ENCODE measurements at regions not wholly inside any gene's neighbourhood (a gene's known extent, or its start where the extent isn't known, plus 50 kb on each side); places are given as distances from the start of the nearest gene placed in this dataset.

DNA sequence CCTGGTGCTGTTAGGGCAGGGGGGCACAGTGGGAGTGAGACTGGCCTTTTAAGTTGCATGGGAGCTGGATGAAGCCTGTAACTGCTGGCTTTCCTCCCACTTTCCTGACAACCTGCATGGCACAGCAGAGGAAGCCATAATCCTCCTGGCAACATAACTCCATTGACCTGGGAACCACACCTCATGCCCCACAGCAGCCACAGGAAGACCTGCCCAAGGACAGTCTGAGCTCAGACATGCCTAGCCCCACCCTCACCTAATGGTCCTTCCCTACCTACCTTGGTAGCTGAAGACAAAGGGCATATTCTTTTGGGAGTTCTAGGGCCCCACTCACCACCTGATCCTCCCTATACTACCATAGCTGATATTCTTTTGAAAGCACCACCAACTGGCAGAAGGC lies 482.2 kb upstream of the TOM1L1 start:
- Histone ChIP-seq H3K27ac (ENCODE audit: low read depth, low read length) (no peak overlapping the region), H3K4me3 (ENCODE audit: low read length) (peak overlapping the region; percentile 25), H3K4me1 (ENCODE audit: control insufficient read depth, insufficient read depth, low read length) (peaks cover 9% of the 10 kb centered on the region), H3K9me3 (ENCODE audit: control insufficient read depth, low read length) (peaks cover 55% of the 10 kb centered on the region), H3K36me3 (ENCODE audit: control insufficient read depth, insufficient read depth, low read length) (no peaks in the 10 kb centered on the region), H3K9ac (ENCODE audit: extremely low read depth, low read length, poor library complexity, severe bottlenecking) (no peak overlapping the region), H3K27me3 (ENCODE audit: control insufficient read depth, insufficient read depth, low read length, poor library complexity, severe bottlenecking) (no peaks in the 10 kb centered on the region)
- H3K4me3 Mint-ChIP-seq, result no peak overlapping the region
- no peaks in the 10 kb centered on the region for H3K27me3 Mint-ChIP-seq (ENCODE audit: insufficient read depth)
- H3K27ac Mint-ChIP-seq, result no peak overlapping the region
- DNase-seq, result no peak
- no peaks in the 10 kb centered on the region for H3K4me1 Mint-ChIP-seq
- peaks cover 12% of the 10 kb centered on the region for H3K36me3 Mint-ChIP-seq (ENCODE audit: low read depth)
- TF ChIP-seq, protein P1, sequence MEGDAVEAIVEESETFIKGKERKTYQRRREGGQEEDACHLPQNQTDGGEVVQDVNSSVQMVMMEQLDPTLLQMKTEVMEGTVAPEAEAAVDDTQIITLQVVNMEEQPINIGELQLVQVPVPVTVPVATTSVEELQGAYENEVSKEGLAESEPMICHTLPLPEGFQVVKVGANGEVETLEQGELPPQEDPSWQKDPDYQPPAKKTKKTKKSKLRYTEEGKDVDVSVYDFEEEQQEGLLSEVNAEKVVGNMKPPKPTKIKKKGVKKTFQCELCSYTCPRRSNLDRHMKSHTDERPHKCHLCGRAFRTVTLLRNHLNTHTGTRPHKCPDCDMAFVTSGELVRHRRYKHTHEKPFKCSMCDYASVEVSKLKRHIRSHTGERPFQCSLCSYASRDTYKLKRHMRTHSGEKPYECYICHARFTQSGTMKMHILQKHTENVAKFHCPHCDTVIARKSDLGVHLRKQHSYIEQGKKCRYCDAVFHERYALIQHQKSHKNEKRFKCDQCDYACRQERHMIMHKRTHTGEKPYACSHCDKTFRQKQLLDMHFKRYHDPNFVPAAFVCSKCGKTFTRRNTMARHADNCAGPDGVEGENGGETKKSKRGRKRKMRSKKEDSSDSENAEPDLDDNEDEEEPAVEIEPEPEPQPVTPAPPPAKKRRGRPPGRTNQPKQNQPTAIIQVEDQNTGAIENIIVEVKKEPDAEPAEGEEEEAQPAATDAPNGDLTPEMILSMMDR (conservative IDR thresholded peaks at IDR 0.05), result no peak
- peaks cover 55% of the 10 kb centered on the region for H3K9me3 Mint-ChIP-seq

DNA sequence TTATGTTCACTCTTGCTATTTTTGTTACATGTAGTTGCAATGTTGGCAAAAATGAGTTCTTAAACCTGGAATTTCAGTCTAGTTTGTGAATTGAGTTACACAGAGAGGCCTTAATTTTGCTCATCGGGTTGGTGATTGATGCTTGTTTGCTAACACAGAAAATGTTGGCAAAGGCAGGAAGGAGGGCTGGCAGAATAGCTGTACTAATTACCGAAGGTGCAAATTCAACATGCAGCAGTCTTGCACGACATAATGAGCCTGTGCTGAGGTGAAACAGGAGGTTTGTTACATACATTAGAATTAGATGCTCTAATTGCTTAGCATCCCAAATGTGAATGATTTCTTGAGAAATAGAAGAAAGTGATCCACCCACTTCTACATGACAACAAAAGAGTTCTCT lies 475.0 kb upstream of the TOM1L1 start:
- Histone ChIP-seq H3K9me3 (ENCODE audit: control insufficient read depth, low read length) (peaks cover 30% of the 10 kb centered on the region), H3K4me1 (ENCODE audit: control insufficient read depth, insufficient read depth, low read length) (no peaks in the 10 kb centered on the region), H3K4me3 (ENCODE audit: low read length) (no peak overlapping the region), H3K27me3 (ENCODE audit: control insufficient read depth, insufficient read depth, low read length, poor library complexity, severe bottlenecking) (no peaks in the 10 kb centered on the region), H3K27ac (ENCODE audit: low read depth, low read length) (no peak overlapping the region), H3K36me3 (ENCODE audit: control insufficient read depth, insufficient read depth, low read length) (no peaks in the 10 kb centered on the region), H3K9ac (ENCODE audit: extremely low read depth, low read length, poor library complexity, severe bottlenecking) (no peak overlapping the region)
- peaks cover 4% of the 10 kb centered on the region for H3K36me3 Mint-ChIP-seq (ENCODE audit: low read depth)
- H3K4me1 Mint-ChIP-seq, result peaks cover 5% of the 10 kb centered on the region
- peaks cover 29% of the 10 kb centered on the region for H3K9me3 Mint-ChIP-seq
- no peak overlapping the region for H3K27ac Mint-ChIP-seq
- no peak for DNase-seq
- TF ChIP-seq, protein P1 (conservative IDR thresholded peaks at IDR 0.05), result no peak
- 93 to 100% methylated on average over 3 of the region's 3 CpGs for WGBS, 2 experiments (ENCODE audit: insufficient coverage in 1 of 2, insufficient read length in 1 of 2)
- H3K4me3 Mint-ChIP-seq, result no peak overlapping the region
- no peaks in the 10 kb centered on the region for H3K27me3 Mint-ChIP-seq (ENCODE audit: insufficient read depth)

DNA sequence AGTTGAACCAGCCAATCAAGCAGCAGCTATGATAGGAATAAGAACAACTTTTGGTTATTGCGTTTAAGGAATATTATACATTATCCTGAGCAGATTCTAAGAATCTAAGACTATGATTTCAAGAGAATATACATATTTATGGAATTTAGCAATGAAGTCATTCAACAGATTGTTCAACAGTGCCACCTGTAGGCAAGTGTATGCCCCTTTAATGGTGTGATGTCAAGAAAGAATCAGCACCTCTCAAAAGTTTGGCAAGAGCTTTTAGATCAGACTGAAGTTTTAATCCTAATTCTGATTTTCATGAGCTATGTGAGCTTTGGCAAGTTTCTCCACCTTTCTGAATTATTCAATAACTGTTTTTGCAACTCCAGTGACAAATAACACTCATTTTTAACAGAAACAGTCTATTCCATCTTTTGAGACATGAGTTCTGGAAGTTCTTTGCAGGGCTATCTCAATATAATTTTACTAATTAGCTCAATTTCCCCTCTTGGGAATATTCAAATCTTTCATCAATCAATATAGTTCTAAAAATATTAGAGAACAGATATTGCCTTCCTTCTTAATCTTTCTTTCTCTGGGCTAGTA lies 474.3 kb upstream of the TOM1L1 start:
- no peaks in the 10 kb centered on the region for H3K4me1 ChIP-seq (ENCODE audit: control insufficient read depth, insufficient read depth, low read length)
- peaks cover 23% of the 10 kb centered on the region for H3K9me3 ChIP-seq (ENCODE audit: control insufficient read depth, low read length)
- H3K4me3 ChIP-seq (ENCODE audit: low read length), result no peak overlapping the region
- H3K9me3 Mint-ChIP-seq, result peaks cover 22% of the 10 kb centered on the region
- H3K4me3 Mint-ChIP-seq, result no peak overlapping the region
- H3K27me3 ChIP-seq (ENCODE audit: control insufficient read depth, insufficient read depth, low read length, poor library complexity, severe bottlenecking), result no peaks in the 10 kb centered on the region
- no peaks in the 10 kb centered on the region for H3K27me3 Mint-ChIP-seq (ENCODE audit: insufficient read depth)
- H3K27ac ChIP-seq (ENCODE audit: low read depth, low read length), result no peak overlapping the region
- no peaks in the 10 kb centered on the region for H3K36me3 ChIP-seq (ENCODE audit: control insufficient read depth, insufficient read depth, low read length)
- TF ChIP-seq, protein P1 (conservative IDR thresholded peaks at IDR 0.05), result peak; percentile 88
- peaks cover 5% of the 10 kb centered on the region for H3K4me1 Mint-ChIP-seq
- peak; percentile 60 for DNase-seq
- WGBS, 2 experiments (ENCODE audit: insufficient coverage in 1 of 2, insufficient read length in 1 of 2), result 25% methylated on average over 1 of the region's 1 CpG; no CpG with 5 or more reads in 1 of the 2 experiments
- H3K27ac Mint-ChIP-seq, result no peak overlapping the region
- no peaks in the 10 kb centered on the region for H3K36me3 Mint-ChIP-seq (ENCODE audit: low read depth)
- H3K9ac ChIP-seq (ENCODE audit: extremely low read depth, low read length, poor library complexity, severe bottlenecking), result no peak overlapping the region

Data from endodermal cell (in vitro differentiated cells).